ENCODE measurements at regions not wholly inside any gene's neighbourhood (a gene's known extent, or its start where the extent isn't known, plus 50 kb on each side); places are given as distances from the start of the nearest gene placed in this dataset.
"Not testable (repeated sequence)": the region's sequence is repeated elsewhere in the genome, so short reads cannot be mapped to it uniquely, and the experiment has no call there.

- no peak for DNase-seq (ENCODE audit: low spot score)
Observed at GRCh38 chr4:129707949-129708348, 612.0 kb downstream of the C4orf33 start.

DNA sequence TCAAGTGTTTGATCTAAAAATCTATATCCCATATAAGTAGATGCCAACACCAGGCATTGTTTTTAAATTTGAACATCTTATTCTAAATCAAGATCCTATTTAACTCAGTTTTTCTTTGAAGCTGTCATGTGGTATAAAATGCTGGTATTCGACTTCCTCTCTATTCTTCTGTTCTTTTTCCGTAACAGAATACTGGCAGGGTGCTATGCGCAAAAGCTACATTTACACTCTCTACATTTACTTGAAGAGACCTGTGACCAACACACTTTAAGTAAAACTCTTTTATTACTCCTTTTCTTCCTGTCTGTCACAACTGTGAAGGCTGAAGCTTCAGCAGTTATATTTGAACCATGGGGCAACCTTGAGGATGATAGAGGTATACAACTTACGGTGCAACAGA is 612.8 kb downstream of the C4orf33 start:
- no peak for DNase-seq (ENCODE audit: low spot score)

DNA sequence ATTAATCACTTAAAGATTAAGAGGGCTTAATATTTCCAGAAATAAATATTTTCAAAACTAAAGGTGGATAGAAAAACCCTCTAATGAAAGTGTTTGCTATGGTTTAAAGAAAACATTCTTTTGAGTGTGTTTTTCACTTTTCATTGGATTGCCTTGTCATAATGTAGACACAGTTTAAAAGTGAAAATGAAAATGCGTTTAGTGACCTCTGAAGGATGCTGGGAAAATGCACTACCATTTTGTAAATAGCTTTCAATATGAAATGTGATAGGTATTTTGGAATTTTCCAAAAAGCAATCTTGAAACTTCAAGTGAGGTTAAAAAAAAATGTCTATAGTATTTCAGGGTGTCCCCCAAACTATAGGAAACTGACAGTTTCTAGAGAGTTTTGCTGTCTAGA is 642.2 kb downstream of the C4orf33 start:
- DNase-seq (ENCODE audit: low spot score): no peak

DNA sequence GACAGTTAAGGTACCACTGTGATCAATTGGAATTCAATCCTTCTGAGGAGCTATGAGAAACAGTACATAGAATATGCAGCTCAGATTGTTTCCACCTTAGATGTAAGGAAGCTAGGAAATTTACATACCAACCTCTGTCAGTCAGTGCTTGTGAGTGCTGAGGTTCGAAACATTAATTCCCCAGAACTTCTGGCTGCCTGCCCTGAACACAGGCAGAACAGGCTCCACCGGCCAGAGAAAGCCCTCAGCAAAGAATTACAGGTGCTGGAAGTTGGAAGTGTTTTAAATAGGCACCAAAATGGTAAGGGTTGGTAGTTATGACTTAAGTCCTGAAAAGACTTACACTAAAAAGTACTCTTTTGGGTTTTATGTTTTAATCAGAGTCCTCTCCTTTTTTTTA is 651.8 kb downstream of the C4orf33 start:
- DNase-seq (ENCODE audit: low spot score): no peak

- DNase-seq (ENCODE audit: low spot score): no peak
Observed at GRCh38 chr4:129748991-129749390, 653.0 kb downstream of the C4orf33 start.

DNA sequence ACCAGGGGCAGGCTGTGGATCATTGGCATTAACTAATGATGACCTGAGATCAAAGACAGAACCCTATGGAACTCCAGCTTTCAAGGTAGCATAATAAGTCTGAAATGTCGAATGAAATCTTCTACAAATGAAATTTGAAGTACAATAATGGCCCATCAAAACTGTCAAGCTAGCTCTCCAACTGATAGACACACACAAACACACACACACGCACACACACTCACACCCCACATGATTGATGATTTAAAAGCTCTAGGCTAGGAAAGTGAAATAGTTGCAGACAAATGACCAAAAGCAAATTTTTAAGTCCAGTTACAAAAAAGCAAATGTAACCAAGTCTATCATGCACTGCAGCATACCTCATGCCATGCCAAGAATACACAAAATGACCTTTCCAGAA is 655.7 kb downstream of the C4orf33 start:
- no peak for DNase-seq (ENCODE audit: low spot score)

DNA sequence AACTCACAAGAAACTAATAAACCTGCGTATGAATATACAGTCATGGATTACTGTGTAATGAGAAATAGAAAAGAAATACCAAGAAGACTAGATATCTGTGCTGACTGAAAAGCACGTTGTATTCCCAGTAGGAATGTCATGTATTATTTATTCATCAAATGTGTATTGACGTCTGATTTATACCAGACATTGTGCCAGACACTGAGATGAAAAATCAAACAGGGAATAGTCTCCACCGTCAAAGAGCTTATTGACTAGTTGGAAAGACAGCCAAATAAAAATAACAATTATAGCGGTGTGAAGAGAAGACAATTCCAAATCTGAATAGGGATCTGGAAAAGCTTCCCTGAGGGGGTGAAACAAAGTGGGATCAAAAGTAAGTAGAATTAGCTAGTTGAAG is 687.6 kb downstream of the C4orf33 start:
- DNase-seq (ENCODE audit: low spot score): no peak

GRCh38 chr4:129788486-129788885 is 692.5 kb downstream of the C4orf33 start:
- no peak for DNase-seq (ENCODE audit: low spot score)

DNA sequence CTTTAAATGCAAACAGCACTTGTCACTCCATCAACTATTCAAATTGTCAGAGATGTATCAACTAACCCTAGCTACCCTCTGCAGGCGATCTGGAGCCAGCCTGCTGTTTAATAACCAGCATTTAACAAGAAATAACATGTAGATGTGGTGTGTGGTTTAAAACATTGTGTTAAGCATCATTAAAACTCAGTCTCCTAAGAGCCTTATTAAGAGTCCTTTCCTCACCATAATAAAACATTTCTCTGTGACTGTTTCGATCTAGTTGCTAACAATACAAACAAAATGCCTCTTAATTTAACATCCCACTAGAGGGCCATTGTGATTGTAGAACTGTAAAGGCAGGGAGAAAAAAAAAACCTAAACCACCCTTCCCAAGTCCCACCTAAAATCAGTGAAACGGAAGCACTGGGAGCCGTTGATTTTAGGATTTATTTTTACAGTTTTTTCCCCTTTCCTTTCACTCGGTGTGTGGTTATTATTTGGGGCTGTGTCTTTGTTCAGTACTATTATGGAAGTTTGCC is 708.6 kb downstream of the C4orf33 start:
- no peak for DNase-seq (ENCODE audit: low spot score)

GRCh38 chr4:129806986-129807385 is 711.0 kb downstream of the C4orf33 start:
- no peak for DNase-seq (ENCODE audit: low spot score)

DNA sequence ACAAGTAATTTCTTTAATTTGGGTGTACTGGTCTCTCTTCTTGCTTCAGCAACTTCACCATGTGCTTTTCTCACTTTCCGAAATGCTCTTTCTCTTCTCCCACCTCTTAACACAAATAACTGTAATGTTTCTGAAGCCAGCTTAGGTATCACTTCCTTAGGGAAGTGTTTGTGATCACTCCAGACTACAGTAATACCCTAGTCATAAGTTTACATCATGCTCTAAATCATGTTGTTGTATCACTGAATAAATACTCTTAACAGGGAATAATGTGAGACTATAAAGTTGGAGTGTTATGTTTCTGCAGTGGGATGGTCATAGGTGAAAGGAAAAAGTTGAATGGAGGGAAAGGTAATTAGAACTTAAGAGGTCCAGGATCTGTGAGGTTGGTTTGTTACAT is 712.3 kb downstream of the C4orf33 start:
- no peak for DNase-seq (ENCODE audit: low spot score)

- no peak for DNase-seq (ENCODE audit: low spot score)
Observed at GRCh38 chr4:129821073-129821472, 725.1 kb downstream of the C4orf33 start.

GRCh38 chr4:129821963-129822362 is 726.0 kb downstream of the C4orf33 start:
- no peak for DNase-seq (ENCODE audit: low spot score)

- DNase-seq (ENCODE audit: low spot score): no peak
Observed at GRCh38 chr4:129822701-129823100, 726.7 kb downstream of the C4orf33 start.

- no peak for DNase-seq (ENCODE audit: low spot score)
Observed at GRCh38 chr4:129823105-129823504, 727.2 kb downstream of the C4orf33 start.

DNA sequence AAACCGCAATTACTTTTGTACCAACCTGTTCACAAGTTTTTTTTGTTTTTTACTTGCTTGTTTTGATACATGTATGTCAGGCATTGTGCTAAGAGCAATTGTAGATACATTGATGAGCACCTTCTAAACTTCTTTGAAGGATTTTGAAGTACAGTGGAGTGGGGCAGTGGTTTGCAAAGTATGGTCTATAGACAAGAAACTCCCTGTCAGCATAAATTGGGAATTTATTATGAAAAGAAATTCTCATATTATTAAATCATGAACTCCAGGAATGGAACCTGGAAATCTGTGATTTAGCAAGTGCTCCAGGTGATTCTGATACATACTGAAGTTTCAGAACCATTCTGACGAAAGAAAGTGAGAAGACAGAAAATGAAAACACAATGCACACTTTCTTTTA is 733.4 kb downstream of the C4orf33 start:
- DNase-seq (ENCODE audit: low spot score): no peak

DNA sequence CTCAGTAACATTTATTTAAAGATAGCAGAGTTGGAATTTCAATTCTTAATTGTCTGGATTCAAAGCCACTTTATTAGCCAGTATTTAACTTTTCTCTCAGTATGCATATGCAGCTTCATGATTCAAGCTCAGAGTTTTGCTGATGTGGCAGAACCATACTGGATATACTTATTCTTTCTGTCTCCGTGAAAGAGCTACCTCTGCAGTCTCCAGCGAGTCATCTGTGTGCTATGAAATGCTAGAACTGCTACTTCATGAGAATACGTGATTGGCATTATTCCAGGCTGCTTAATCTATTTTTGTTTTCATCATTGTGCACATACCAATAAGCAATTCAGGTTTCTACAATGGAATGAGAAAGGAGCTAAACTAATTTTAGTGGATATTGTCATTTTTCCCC is 743.7 kb downstream of the C4orf33 start:
- DNase-seq (ENCODE audit: low spot score): no peak

DNA sequence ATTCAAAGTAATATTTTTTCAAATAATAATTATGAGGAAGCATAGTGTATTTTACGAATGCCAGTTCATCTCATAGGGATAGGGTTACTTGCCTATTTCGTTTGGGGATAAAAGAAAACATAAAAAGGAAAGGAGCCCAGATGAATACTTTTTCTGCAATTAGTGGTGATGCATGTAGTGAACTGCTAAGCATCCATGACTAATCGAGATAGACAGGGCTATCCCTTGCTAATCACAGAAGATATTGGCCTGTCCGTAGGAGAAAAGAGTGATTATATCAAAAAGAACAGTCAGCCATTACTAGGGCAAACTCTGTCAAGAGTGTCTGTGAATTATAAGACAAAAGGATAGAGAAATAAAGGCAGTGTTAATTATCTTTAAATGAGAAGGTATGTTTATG is 746.1 kb downstream of the C4orf33 start:
- DNase-seq (ENCODE audit: low spot score): no peak

GRCh38 chr4:129852434-129852833 is 756.5 kb downstream of the C4orf33 start:
- no peak for DNase-seq (ENCODE audit: low spot score)

GRCh38 chr4:129853685-129854467 is 757.9 kb downstream of the C4orf33 start:
- DNase-seq (ENCODE audit: low spot score): not testable (repeated sequence)

- DNase-seq (ENCODE audit: low spot score): no peak
Observed at GRCh38 chr4:129862461-129862860, 766.5 kb downstream of the C4orf33 start.

- no peak for DNase-seq (ENCODE audit: low spot score)
Observed at GRCh38 chr4:129863206-129863605, 767.3 kb downstream of the C4orf33 start.

DNA sequence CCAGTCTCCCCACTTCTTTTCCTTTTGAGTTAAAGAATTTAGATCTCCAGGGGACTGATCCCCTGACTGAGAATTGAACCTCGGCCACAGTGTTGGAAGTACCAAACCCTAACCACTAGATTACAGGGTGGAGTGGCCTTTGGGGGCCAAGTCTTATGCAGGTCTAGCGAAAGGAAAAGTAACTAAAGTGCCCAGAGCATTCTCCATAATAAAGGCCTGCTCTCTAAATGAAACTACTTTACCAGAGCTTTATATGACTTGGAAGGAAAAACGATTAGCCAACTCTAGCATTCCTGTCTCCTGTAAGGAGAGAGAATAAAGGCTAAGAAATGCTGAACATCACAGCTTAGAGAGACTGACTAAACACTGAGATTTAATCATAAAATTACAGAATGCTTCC is 788.0 kb downstream of the C4orf33 start:
- no peak for DNase-seq (ENCODE audit: low spot score)

DNA sequence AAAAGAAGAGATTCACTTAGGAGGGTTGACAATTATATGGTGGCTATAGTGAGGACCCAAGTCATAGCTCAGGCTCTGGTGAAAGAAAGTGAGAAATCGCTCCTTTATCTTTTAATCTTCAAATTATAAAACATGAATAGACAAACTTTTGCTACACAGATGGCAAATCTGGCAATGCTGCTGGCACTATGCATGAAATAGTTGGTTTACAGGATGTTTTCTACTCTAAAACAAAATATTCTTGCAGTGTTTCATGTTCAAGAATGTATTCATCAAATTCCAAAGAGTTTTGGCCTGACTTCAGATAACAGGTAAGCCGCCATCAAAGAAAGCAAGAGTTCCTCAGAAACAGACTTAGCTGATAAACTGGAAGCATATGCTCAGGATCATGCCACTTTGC is 801.2 kb downstream of the C4orf33 start:
- no peak for DNase-seq (ENCODE audit: low spot score)
